ENCODE measurements at regions not wholly inside any gene's neighbourhood (a gene's known extent, or its start where the extent isn't known, plus 50 kb on each side); places are given as distances from the start of the nearest gene placed in this dataset.

DNA sequence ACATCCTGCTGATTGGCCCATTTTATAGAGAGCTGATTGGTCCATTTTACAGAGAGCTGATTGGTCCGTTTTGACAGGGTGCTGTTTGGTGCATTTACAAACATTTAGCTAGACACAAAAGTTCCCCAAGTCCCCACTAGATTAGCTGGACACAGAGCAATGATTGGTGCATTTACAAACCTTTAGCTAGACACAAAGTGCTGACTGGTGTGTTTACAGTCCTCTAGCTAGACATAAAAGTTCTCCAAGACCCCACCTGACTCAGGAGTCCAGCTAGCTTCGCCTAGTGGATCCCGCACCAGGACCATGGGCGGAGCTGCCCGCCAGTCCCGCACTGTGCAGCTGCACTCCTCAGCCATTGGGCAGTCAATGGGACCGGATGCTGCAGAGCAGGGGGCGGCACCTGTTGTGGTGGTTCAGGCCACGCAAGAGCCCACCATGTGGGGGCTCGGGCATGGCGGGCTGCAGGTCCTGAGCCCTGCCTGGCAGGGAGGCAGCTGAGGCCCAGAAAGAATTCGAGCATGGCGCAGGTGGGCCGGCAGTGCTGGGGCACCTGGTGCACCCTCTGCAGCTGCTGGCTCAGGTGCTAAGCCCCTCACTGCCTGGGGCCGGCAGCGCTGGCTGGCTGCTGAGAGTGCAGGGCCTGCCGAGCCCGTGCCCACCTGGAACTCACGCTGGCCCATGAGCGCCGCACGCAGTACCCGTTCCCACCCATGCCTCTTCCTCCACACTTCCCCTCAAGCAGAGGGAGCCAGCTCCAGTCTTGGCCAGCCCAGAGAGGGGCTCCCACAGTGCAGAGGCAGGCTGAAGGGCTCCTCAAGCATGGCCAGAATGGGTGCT, 713.2 kb upstream of the GYPC start:
- Histone ChIP-seq H3K4me3 (no peak overlapping the region), H3K36me3 (ENCODE audit: low read depth) (no peaks in the 10 kb centered on the region), H4K20me1 (ENCODE audit: insufficient read depth) (no peaks in the 10 kb centered on the region), H3K79me2 (ENCODE audit: low read depth) (no peaks in the 10 kb centered on the region), H3K4me2 (no peak overlapping the region), H3K9me2 (ENCODE audit: insufficient read depth) (no peaks in the 10 kb centered on the region), H2AFZ (no peak overlapping the region), H3F3A (ENCODE audit: insufficient read depth, low read depth) (no peaks in the 10 kb centered on the region), H3K4me1 (replicated peaks; ENCODE audit: insufficient read depth) (no peaks in the 10 kb centered on the region), H3K9me3 (ENCODE audit: insufficient read depth, low read depth) (no peaks in the 10 kb centered on the region), H3K27me3 (ENCODE audit: insufficient read depth, low read depth) (no peaks in the 10 kb centered on the region), H3K27ac (no peak overlapping the region)
- TF ChIP-seq EZH2 (IDR thresholded peaks at IDR 0.05; ENCODE audit: low read depth) = no peak
- TF ChIP-seq, protein P1, sequence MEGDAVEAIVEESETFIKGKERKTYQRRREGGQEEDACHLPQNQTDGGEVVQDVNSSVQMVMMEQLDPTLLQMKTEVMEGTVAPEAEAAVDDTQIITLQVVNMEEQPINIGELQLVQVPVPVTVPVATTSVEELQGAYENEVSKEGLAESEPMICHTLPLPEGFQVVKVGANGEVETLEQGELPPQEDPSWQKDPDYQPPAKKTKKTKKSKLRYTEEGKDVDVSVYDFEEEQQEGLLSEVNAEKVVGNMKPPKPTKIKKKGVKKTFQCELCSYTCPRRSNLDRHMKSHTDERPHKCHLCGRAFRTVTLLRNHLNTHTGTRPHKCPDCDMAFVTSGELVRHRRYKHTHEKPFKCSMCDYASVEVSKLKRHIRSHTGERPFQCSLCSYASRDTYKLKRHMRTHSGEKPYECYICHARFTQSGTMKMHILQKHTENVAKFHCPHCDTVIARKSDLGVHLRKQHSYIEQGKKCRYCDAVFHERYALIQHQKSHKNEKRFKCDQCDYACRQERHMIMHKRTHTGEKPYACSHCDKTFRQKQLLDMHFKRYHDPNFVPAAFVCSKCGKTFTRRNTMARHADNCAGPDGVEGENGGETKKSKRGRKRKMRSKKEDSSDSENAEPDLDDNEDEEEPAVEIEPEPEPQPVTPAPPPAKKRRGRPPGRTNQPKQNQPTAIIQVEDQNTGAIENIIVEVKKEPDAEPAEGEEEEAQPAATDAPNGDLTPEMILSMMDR (conservative IDR thresholded peaks at IDR 0.05) = no peak
- BruUV-seq (replicated peaks) = no TSS peak
- DNase-seq = no peak
- CTCF ChIA-PET = no interaction called here
- POLR2A ChIA-PET (ENCODE audit: unreplicated experiment) = no interaction called here
- intact Hi-C loops (cut with micrococcal nuclease; ENCODE audit: unreplicated experiment) = no loop called here

DNA sequence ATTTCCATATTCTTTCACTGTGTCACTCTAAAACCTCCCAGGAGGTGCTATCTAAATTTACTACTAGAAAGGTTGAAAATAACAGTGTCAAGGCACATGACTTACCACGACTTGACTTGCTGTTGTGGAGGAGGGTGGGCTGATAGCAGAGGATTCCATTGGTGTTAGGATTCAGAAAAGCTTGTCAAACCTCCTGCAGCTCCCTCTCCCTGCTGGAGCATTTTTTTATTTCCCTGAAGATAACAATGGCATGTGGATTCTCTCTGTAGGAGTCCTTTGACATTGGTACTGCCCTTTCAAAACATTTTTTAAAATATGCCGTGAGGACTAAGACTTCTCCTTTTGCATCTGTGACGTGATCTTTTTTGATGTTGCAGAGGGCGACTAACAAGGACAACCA, 696.9 kb upstream of the GYPC start:
- no peaks in the 10 kb centered on the region for H3K4me1 ChIP-seq (replicated peaks; ENCODE audit: insufficient read depth)
- TF ChIP-seq EZH2 (IDR thresholded peaks at IDR 0.05; ENCODE audit: low read depth) = no peak
- TF ChIP-seq, protein P1 (conservative IDR thresholded peaks at IDR 0.05) = no peak
- CTCF ChIA-PET = no interaction called here
- POLR2A ChIA-PET (ENCODE audit: unreplicated experiment) = no interaction called here
- DNase-seq = no peak
- no peaks in the 10 kb centered on the region for H3K36me3 ChIP-seq (ENCODE audit: low read depth)
- no peaks in the 10 kb centered on the region for H3K9me3 ChIP-seq (ENCODE audit: insufficient read depth, low read depth)
- no peaks in the 10 kb centered on the region for H3K27me3 ChIP-seq (ENCODE audit: insufficient read depth, low read depth)
- BruUV-seq (replicated peaks) = no TSS peak
- no peak overlapping the region for H3K4me3 ChIP-seq
- H3K4me2 ChIP-seq = no peak overlapping the region
- no peaks in the 10 kb centered on the region for H3K79me2 ChIP-seq (ENCODE audit: low read depth)
- no peaks in the 10 kb centered on the region for H4K20me1 ChIP-seq (ENCODE audit: insufficient read depth)
- no peaks in the 10 kb centered on the region for H3K9me2 ChIP-seq (ENCODE audit: insufficient read depth)
- no peaks in the 10 kb centered on the region for H3F3A ChIP-seq (ENCODE audit: insufficient read depth, low read depth)
- intact Hi-C loops (cut with micrococcal nuclease; ENCODE audit: unreplicated experiment) = no loop called here
- H2AFZ ChIP-seq = no peak overlapping the region
- no peak overlapping the region for H3K27ac ChIP-seq

DNA sequence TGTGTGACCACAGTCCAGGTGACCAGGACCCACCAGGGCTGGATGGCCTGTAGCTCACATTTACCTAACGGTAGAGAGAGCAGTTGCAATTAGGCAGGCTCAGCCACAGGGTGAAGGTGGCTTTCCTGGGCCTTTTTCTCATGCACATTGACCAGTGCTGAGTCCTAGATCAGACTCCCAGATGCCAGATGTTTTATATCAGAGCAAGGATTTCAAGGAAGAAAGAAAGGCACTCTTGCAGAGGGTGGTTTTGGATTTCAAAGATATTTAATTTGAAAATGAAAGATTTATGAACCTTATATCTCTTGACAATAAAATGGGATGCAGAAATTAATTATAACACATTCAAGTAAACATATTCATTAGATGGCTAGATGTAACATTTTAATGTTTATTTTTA, 694.2 kb upstream of the GYPC start:
- Histone ChIP-seq H4K20me1 (ENCODE audit: insufficient read depth) (no peaks in the 10 kb centered on the region), H3K27me3 (ENCODE audit: insufficient read depth, low read depth) (0 out of 2 replicates have a peak, but pooled peaks cover 10% of the 10 kb centered on the region), H3K79me2 (ENCODE audit: low read depth) (no peaks in the 10 kb centered on the region), H3F3A (ENCODE audit: insufficient read depth, low read depth) (no peaks in the 10 kb centered on the region), H3K36me3 (ENCODE audit: low read depth) (no peaks in the 10 kb centered on the region), H3K9me2 (ENCODE audit: insufficient read depth) (no peaks in the 10 kb centered on the region), H3K4me1 (replicated peaks; ENCODE audit: insufficient read depth) (no peaks in the 10 kb centered on the region), H2AFZ (no peak overlapping the region), H3K27ac (no peak overlapping the region), H3K9me3 (ENCODE audit: insufficient read depth, low read depth) (no peaks in the 10 kb centered on the region), H3K4me3 (no peak overlapping the region), H3K4me2 (no peak overlapping the region)
- TF ChIP-seq, protein P1 (conservative IDR thresholded peaks at IDR 0.05) = no peak
- TF ChIP-seq EZH2 (IDR thresholded peaks at IDR 0.05; ENCODE audit: low read depth) = no peak
- ChIA-PET POLR2A (ENCODE audit: unreplicated experiment) (no interaction called here), CTCF (no interaction called here)
- DNase-seq = no peak
- no TSS peak for BruUV-seq (replicated peaks)
- intact Hi-C loops (cut with micrococcal nuclease; ENCODE audit: unreplicated experiment) = no loop called here

All from PC-9 (cell line).